Left lung (tissue), 4 donors: ENCODE measurements at regions not wholly inside any gene's neighbourhood (a gene's known extent, or its start where the extent isn't known, plus 50 kb on each side); places are given as distances from the start of the nearest gene placed in this dataset.

Source experiments
- ATAC-seq: fragments of 200-7000 bp; cut with Tn5 transposase; one replicate; pipeline ENCODE4 v1.9.1; 2020; ENCODE audit warnings: moderate library complexity
- DNase-seq, 4 donors: peaks; one replicate each; pipeline ENCODE4 v3.0.0-alpha.2; 2013 to 2020
- H3K27ac ChIP-seq, 2 donors: fragments of 200-600 bp; sonication (generic) in 1 of 2; one replicate each; pipeline versions ENCODE4 v1.5.0 to v1.8.0; 2020 to 2021
- H3K27me3 ChIP-seq, 2 donors: fragments of 200-600 bp; sonication (generic) in 1 of 2; one replicate each; pipeline versions ENCODE4 v1.5.0 to v1.8.0; 2020 to 2021
- H3K36me3 ChIP-seq, 2 donors: fragments of 200-600 bp; sonication (generic) in 1 of 2; one replicate each; pipeline versions ENCODE4 v1.5.0 to v1.8.0; 2020 to 2021
- H3K4me1 ChIP-seq, 2 donors: fragments of 200-600 bp; one replicate each; pipeline ENCODE4 v1.8.0; 2021
- H3K4me3 ChIP-seq, 2 donors: fragments of 200-600 bp; sonication (generic) in 1 of 2; one replicate each; pipeline versions ENCODE4 v1.5.0 to v1.8.0; 2020 to 2021; ENCODE audit warnings: mild to moderate bottlenecking in 1 of 2
- H3K9me3 ChIP-seq, 2 donors: fragments of 200-600 bp; sonication (generic) in 1 of 2; one replicate each; pipeline versions ENCODE4 v1.5.0 to v1.8.0; 2020 to 2021
- CTCF ChIP-seq, 2 donors: fragments of 200-600 bp; sonication (generic) in 1 of 2; IDR thresholded peaks; one replicate each; pipeline versions ENCODE4 v1.5.0 to v1.8.0; 2021; ENCODE audit warnings: antibody characterized with exemption in 2 of 2
- intact Hi-C, 2 donors: fragments of 100-400 bp; cut with DNase I; formaldehyde crosslinking; loops; one replicate each; pipeline versions ENCODE4 v1.11.2 to v1.14.2; 2022
- donor health status: DM: no; HTN: yes; CAD: no.
- donor health status: DM: no; HTN: no; CAD: no.

GRCh38 chr2:3951131-3951954, 248.0 kb downstream of the DCDC2C start:
- Histone ChIP-seq H3K4me3 (no peak overlapping the region), H3K27ac (no peak overlapping the region), H3K27me3 (no peaks in the 10 kb centered on the region), H3K4me1 (no peaks in the 10 kb centered on the region), H3K9me3 (peaks cover 0 to 13% of the 10 kb centered on the region in 2 donors), H3K36me3 (no peaks in the 10 kb centered on the region)
- no peak for DNase-seq
- no peak for ATAC-seq
- no peak for TF ChIP-seq CTCF (IDR thresholded peaks at IDR 0.05)
- intact Hi-C loops: no loop called here

GRCh38 chr2:3952866-3953516, 249.6 kb downstream of the DCDC2C start:
- no peak for ATAC-seq
- Histone ChIP-seq H3K4me1 (no peaks in the 10 kb centered on the region), H3K4me3 (no peak overlapping the region), H3K9me3 (peaks cover 0 to 13% of the 10 kb centered on the region in 2 donors), H3K36me3 (no peaks in the 10 kb centered on the region), H3K27me3 (no peaks in the 10 kb centered on the region), H3K27ac (no peak overlapping the region)
- intact Hi-C loops: no loop called here
- TF ChIP-seq CTCF (IDR thresholded peaks at IDR 0.05): no peak
- DNase-seq: no peak

DNA sequence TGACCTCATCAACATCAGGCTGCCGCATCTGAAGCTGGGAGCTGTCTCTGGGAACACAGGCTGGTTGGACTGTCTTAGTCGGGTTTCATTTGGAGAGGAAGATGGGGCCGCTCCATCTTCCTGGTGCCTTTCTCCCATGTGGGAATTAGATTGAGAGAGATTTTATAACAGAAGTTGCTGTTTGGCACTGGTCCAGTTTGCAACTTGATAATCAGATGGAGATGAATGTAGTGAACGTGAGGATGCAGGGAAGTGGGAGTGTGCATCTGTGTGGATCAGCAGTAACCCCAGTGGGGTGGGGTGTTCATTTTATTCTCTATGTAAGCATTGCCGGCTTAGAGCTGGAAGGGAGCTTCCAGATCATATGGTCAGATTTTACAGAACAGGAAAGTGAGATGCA, 250.9 kb downstream of the DCDC2C start:
- ATAC-seq: no peak

DNA sequence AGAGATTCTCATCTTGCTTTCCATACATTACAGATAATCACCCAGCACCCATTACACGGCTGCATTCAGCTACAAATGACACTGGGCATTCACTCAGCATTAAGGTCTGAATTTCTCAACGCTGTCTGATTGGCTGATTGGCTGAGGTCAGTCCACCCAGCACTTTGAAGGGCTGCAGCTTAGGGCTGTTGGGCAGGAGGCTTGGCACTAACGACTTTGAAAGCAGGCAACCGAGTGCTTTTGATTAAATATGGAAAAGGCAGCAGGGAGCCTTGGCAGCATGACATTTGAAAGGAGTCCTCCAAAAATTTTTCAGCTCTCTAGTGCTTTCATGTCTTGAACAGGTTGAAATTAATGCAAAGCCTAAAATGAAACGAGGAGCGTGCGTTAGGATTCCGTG, 253.0 kb downstream of the DCDC2C start:
- H3K9me3 ChIP-seq: peaks cover 0 to 5% of the 10 kb centered on the region in 2 donors

More for the DNA sequence above, 250.9 kb downstream of the DCDC2C start:
- Histone ChIP-seq H3K4me3 (no peak overlapping the region), H3K36me3 (no peaks in the 10 kb centered on the region), H3K27ac (no peak overlapping the region), H3K4me1 (no peaks in the 10 kb centered on the region), H3K27me3 (no peaks in the 10 kb centered on the region), H3K9me3 (peaks cover 0 to 13% of the 10 kb centered on the region in 2 donors)
- no peak for DNase-seq
- TF ChIP-seq CTCF (IDR thresholded peaks at IDR 0.05): no peak
- intact Hi-C loops: no loop called here

More for the DNA sequence above, 253.0 kb downstream of the DCDC2C start:
- no peak for TF ChIP-seq CTCF (IDR thresholded peaks at IDR 0.05)
- Histone ChIP-seq H3K27ac (no peak overlapping the region), H3K27me3 (no peaks in the 10 kb centered on the region), H3K4me1 (no peaks in the 10 kb centered on the region), H3K36me3 (no peaks in the 10 kb centered on the region), H3K4me3 (no peak overlapping the region)
- intact Hi-C loops: no loop called here
- ATAC-seq (no peak), DNase-seq (no peak)
